ENCODE measurements at regions not wholly inside any gene's neighbourhood (a gene's known extent, or its start where the extent isn't known, plus 50 kb on each side); places are given as distances from the start of the nearest gene placed in this dataset.

DNA sequence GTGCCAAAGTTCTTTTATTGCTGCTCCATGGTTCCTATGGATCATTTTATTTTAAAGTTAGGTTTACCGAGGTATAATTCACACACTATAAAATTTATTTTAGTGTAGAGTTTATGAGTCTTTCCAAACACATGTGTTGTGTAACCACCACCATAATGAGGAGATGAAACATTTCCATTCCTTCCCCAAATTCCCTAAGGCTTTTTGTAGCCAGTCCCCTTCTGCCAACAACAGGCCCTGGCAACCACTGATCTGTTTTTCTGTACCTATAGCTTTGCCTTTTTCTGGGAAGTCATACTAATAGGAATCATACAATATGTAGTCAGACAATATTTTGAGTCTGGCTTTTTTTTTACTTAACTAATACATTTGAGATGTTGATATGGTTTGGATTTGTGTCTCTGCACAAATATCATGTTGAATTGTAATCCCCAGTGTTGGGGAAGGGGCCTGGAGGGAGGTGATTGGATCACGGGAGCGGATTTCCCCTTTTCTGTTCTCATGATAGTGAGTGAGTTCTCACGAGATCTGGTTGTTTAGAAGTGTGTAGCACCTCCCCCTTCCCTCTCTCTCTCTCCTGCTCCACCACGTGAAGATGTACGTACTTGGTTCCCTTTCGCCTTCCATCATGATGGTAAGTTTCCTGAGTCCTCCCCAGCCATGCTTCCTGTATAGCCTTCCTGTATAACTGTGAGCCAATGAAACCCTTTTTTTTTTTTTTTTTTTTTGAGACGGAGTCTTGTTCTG is 59.6 kb upstream of the DHX15 start:
- intact Hi-C loops (cut with micrococcal nuclease): no loop called here
- Mint-ChIP-seq H3K4me1 (no peaks in the 10 kb centered on the region), H3K9me3 (no peaks in the 10 kb centered on the region), H3K4me3 (no peak overlapping the region), H3K27me3 (peaks cover 19% of the 10 kb centered on the region), H3K27ac (peak overlapping the region; percentile 10), H3K36me3 (ENCODE audit: low read depth) (no peaks in the 10 kb centered on the region)
- ATAC-seq (ENCODE audit: low read depth) (no peak), DNase-seq (no peak)
- TF ChIP-seq, protein P1, sequence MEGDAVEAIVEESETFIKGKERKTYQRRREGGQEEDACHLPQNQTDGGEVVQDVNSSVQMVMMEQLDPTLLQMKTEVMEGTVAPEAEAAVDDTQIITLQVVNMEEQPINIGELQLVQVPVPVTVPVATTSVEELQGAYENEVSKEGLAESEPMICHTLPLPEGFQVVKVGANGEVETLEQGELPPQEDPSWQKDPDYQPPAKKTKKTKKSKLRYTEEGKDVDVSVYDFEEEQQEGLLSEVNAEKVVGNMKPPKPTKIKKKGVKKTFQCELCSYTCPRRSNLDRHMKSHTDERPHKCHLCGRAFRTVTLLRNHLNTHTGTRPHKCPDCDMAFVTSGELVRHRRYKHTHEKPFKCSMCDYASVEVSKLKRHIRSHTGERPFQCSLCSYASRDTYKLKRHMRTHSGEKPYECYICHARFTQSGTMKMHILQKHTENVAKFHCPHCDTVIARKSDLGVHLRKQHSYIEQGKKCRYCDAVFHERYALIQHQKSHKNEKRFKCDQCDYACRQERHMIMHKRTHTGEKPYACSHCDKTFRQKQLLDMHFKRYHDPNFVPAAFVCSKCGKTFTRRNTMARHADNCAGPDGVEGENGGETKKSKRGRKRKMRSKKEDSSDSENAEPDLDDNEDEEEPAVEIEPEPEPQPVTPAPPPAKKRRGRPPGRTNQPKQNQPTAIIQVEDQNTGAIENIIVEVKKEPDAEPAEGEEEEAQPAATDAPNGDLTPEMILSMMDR (IDR thresholded peaks at IDR 0.05): no peak
- POLR2A ChIA-PET: no interaction called here
- CTCF ChIA-PET: no interaction called here

DNA sequence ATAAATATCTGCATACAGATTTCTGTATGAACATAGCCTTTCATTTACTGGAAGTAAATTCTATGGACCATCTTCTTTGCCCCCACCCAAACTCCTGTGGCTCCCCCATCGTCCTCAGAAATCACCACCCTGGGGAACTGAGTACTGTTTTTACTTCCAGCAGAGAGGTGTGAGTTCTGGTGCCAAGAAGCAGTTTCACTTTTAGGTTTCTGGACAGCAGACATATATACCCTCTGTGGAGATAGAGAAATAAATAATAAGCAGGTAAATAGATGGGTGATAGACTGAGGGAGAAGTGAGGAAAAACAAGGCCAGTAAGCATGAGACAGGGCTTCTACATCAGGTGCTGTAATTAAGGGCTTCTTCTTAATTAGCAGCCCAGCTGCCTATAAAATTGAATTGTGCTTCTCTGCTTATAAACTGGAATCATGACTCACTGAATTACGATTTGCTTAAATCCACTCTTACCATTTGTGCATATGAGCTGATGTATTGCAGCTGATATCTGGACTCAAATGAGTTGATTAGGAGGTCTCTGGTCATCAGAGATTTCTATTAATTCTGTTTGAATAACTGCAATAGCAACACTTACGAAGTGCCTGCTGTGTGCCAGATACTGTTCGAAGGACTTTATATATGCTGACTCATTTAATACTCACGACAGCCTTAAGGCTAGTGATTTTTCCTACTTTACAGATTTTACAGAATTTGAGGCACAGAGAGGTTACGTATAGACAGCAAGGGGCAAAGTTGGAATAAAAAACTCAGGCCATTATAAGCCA is 60.8 kb upstream of the DHX15 start:
- Mint-ChIP-seq H3K27ac (no peak overlapping the region), H3K9me3 (no peaks in the 10 kb centered on the region), H3K27me3 (peaks cover 17% of the 10 kb centered on the region), H3K4me1 (no peaks in the 10 kb centered on the region), H3K36me3 (ENCODE audit: low read depth) (no peaks in the 10 kb centered on the region), H3K4me3 (no peak overlapping the region)
- TF ChIP-seq, protein P1 (IDR thresholded peaks at IDR 0.05): no peak
- DNase-seq (no peak), ATAC-seq (ENCODE audit: low read depth) (no peak)
- intact Hi-C loops (cut with micrococcal nuclease): no loop called here
- CTCF ChIA-PET: no interaction called here
- POLR2A ChIA-PET: no interaction called here

DNA sequence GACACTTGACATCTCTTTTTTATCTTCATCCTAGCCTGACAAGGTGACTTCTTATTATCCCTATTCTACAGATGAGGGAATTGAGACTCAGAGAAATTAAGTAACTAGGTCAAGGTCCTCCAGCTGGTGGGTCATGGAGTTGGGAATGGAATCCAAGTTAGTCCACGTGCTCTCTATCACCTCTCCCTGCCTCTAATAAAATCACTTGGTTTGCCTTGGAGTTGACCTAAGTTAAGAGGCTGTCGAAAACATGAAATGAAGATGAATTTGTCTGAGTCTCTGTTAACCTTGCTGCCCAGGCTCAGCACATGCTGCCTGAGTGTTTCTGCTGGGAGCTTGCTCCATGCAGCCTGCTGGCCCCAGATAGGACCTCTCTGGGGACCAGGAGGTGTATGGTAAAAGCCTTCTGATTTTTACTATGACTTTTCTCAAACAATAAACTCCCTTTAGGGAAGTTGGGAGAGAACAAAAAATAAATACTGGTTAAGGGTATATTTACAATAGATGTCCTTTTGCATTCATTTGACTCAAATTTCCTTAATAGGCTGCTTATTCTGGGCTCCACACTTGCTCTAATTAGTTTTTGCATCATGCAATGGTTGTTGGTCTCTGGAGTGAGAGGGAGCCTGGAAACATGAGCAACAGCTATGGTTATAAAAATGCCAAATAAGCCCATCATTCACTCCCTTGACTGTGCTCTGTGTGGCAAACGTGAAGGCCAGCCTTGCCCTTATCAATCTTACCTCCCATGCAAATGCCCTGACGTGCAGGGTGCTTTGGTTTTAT is 61.6 kb upstream of the DHX15 start:
- Mint-ChIP-seq H3K27me3 (peaks cover 23% of the 10 kb centered on the region), H3K4me3 (no peak overlapping the region), H3K4me1 (no peaks in the 10 kb centered on the region), H3K36me3 (ENCODE audit: low read depth) (no peaks in the 10 kb centered on the region), H3K9me3 (no peaks in the 10 kb centered on the region), H3K27ac (no peak overlapping the region)
- no peak for ATAC-seq (ENCODE audit: low read depth)
- CTCF ChIA-PET: no interaction called here
- POLR2A ChIA-PET: no interaction called here
- no peak for DNase-seq
- TF ChIP-seq, protein P1 (IDR thresholded peaks at IDR 0.05): no peak
- intact Hi-C loops (cut with micrococcal nuclease): no loop called here

DNA sequence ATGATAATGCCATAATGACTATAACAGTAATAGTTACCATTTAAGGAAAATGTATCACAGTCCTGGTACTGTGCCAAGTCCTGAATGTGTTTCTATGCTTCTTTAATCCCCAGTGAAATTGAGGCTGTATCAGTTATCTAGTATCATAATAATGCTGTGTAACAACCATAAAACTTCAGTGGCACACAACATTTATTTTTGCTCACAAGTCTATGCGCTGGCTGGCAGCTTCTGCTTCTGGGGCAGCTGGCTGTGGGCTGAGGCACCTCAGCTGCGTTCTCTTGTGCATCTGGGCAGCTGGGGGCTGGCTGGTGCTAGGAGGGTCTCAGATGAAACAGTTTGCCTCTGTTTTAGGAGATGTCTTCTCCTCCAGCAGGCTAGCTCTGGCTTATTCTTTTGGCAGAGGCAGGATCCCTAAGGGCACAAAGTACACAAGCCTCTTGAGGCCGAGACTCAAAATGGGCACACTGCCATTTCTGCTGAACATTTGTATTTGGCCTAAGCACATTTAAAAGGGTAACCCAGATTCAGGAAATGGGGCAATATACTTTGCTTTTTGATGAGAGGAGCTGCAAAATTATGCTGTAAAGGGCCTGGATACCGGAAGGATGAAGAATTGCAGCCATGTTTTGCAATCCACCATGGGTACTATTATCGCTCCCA is 62.6 kb upstream of the DHX15 start:
- ChIA-PET POLR2A (no interaction called here), CTCF (no interaction called here)
- Mint-ChIP-seq H3K27ac (no peak overlapping the region), H3K9me3 (no peaks in the 10 kb centered on the region), H3K4me1 (no peaks in the 10 kb centered on the region), H3K27me3 (peaks cover 25% of the 10 kb centered on the region), H3K4me3 (no peak overlapping the region), H3K36me3 (ENCODE audit: low read depth) (no peaks in the 10 kb centered on the region)
- ATAC-seq (ENCODE audit: low read depth): no peak
- intact Hi-C loops (cut with micrococcal nuclease): no loop called here
- TF ChIP-seq, protein P1 (IDR thresholded peaks at IDR 0.05): no peak
- DNase-seq: no peak

Data from activated B cell treated with CpG ODN at 0.5 μM for 24 hours (primary cell).